Kidney epithelial cell (primary cell): ENCODE measurements at regions not wholly inside any gene's neighbourhood (a gene's known extent, or its start where the extent isn't known, plus 50 kb on each side); places are given as distances from the start of the nearest gene placed in this dataset.
"Not testable (repeated sequence)": the region's sequence is repeated elsewhere in the genome, so short reads cannot be mapped to it uniquely, and the experiment has no call there.

Experiments
- DNase-seq: peaks from one replicate; pipeline ENCODE4 v3.0.0-alpha.2; 2010; ENCODE audit warnings: low read depth
- H3K27me3 ChIP-seq: 2 replicates; pipeline ENCODE4 v1.6.0; 2011; ENCODE audit warnings: low read length; ENCODE audit not compliant: control insufficient read depth, insufficient read depth
- H3K36me3 ChIP-seq: 2 replicates; pipeline ENCODE4 v1.5.1; 2011; ENCODE audit warnings: low read length; ENCODE audit not compliant: control insufficient read depth, insufficient read depth
- H3K4me3 ChIP-seq: 2 replicates; pipeline ENCODE4 v1.5.1; 2011; ENCODE audit warnings: low read depth, mild to moderate bottlenecking, control low read depth, low read length
- CTCF ChIP-seq: IDR thresholded peaks from 2 replicates; pipeline ENCODE4 v1.5.1; 2011; ENCODE audit warnings: mild to moderate bottlenecking, moderate library complexity, low read length, control low read depth, inconsistent platforms; ENCODE audit not compliant: insufficient read depth, poor library complexity, severe bottlenecking

GRCh38 chr3:106458952-106459351, 590.1 kb upstream of the CBLB start:
- H3K27me3 ChIP-seq, result no peaks in the 10 kb centered on the region
- H3K36me3 ChIP-seq, result no peaks in the 10 kb centered on the region
- no peak for DNase-seq
- no peak for TF ChIP-seq CTCF
- no peak overlapping the region for H3K4me3 ChIP-seq

- TF ChIP-seq CTCF, result no peak
- no peaks in the 10 kb centered on the region for H3K27me3 ChIP-seq
These were observed 598.1 kb upstream of the CBLB start for GRCh38 chr3:106466881-106467280.

GRCh38 chr3:106473576-106474475, 605.0 kb upstream of the CBLB start:
- no peak for TF ChIP-seq CTCF
- H3K36me3 ChIP-seq, result no peaks in the 10 kb centered on the region
- no peaks in the 10 kb centered on the region for H3K27me3 ChIP-seq
- no peak for DNase-seq
- H3K4me3 ChIP-seq, result no peak overlapping the region

More at GRCh38 chr3:106466881-106467280, 598.1 kb upstream of the CBLB start:
- Histone ChIP-seq H3K4me3 (no peak overlapping the region), H3K36me3 (no peaks in the 10 kb centered on the region)
- DNase-seq, result no peak

GRCh38 chr3:106482451-106482850, 613.6 kb upstream of the CBLB start:
- Histone ChIP-seq H3K4me3 (no peak overlapping the region), H3K36me3 (no peaks in the 10 kb centered on the region), H3K27me3 (no peaks in the 10 kb centered on the region)
- TF ChIP-seq CTCF, result no peak
- no peak for DNase-seq

- H3K36me3 ChIP-seq, result no peaks in the 10 kb centered on the region
- DNase-seq, result no peak
- no peak overlapping the region for H3K4me3 ChIP-seq
- H3K27me3 ChIP-seq, result no peaks in the 10 kb centered on the region
- TF ChIP-seq CTCF, result no peak
These were observed 616.4 kb upstream of the CBLB start for GRCh38 chr3:106485217-106485616.

GRCh38 chr3:106485802-106486201, 617.0 kb upstream of the CBLB start:
- H3K4me3 ChIP-seq, result no peak overlapping the region
- no peak for TF ChIP-seq CTCF
- DNase-seq, result no peak
- no peaks in the 10 kb centered on the region for H3K27me3 ChIP-seq
- no peaks in the 10 kb centered on the region for H3K36me3 ChIP-seq

GRCh38 chr3:106486945-106487639, 618.3 kb upstream of the CBLB start:
- H3K27me3 ChIP-seq, DNase-seq, H3K4me3 ChIP-seq, H3K36me3 ChIP-seq: not testable (repeated sequence)
